ENCODE measurements at regions not wholly inside any gene's neighbourhood (a gene's known extent, or its start where the extent isn't known, plus 50 kb on each side); places are given as distances from the start of the nearest gene placed in this dataset.
"Not testable (repeated sequence)": the region's sequence is repeated elsewhere in the genome, so short reads cannot be mapped to it uniquely, and the experiment has no call there.

DNA sequence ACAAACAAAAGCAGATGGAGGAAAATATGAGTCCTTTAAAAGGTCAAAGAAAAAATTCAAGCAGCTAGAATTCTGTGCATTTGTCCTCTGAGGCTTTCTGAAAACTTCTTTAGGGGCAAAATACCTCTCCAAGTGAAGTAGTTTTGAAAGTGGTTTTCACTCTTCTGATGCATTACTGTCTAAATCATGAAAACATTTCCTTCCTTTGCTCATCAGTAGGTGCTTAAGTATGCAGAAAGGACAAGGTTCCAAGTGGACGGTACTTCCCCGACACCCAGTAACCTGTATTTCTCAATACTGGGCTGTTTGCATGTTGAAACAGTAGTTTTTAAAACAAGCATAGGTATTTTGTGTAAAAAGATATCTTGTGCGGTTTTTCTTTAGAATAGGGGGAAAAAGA, 189.1 kb upstream of the ERBB4 start:
- Histone ChIP-seq H3K9ac (ENCODE audit: insufficient read length) (no peak overlapping the region), H3K27ac (no peak overlapping the region), H3K4me3 (no peak overlapping the region), H3K36me3 (ENCODE audit: insufficient read depth, low read length) (no peaks in the 10 kb centered on the region), H3K9me3 (ENCODE audit: low read depth, low read length) (no peaks in the 10 kb centered on the region)
- TF ChIP-seq POLR2AphosphoS5 (IDR thresholded peaks at IDR 0.05; ENCODE audit: borderline replicate concordance, low read depth, low read length) (no peak), EZH2 (IDR thresholded peaks at IDR 0.05) (no peak), FOXP2 (optimal IDR thresholded peaks at IDR 0.05; ENCODE audit: control extremely low read depth, extremely low read length, insufficient read depth) (no peak)
- no peak for DNase-seq (ENCODE audit: low read depth, low spot score)

DNA sequence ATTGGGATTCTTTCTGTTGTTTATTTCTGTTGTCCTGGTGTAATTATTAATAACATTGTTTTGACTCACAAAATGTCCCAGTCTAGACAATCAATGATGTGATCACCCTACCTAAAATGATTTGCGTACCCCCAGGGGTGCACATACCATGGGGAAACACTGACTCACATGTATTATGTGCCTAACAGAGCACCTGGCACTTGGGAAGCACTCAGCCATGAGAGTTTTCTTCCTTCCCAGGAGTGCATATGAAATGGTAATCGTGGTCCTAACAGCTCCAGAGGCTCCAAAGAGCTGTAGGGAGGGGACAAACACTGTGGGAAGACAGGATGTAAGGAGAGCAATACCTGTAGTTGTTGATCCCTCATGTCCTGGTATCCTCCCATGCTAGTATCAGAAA, 187.8 kb upstream of the ERBB4 start:
- H3K4me3 ChIP-seq, result no peak overlapping the region
- no peaks in the 10 kb centered on the region for H3K36me3 ChIP-seq (ENCODE audit: insufficient read depth, low read length)
- TF ChIP-seq FOXP2 (optimal IDR thresholded peaks at IDR 0.05; ENCODE audit: control extremely low read depth, extremely low read length, insufficient read depth) (no peak), EZH2 (IDR thresholded peaks at IDR 0.05) (no peak), POLR2AphosphoS5 (IDR thresholded peaks at IDR 0.05; ENCODE audit: borderline replicate concordance, low read depth, low read length) (no peak)
- H3K9me3 ChIP-seq (ENCODE audit: low read depth, low read length), result no peaks in the 10 kb centered on the region
- DNase-seq (ENCODE audit: low read depth, low spot score), result no peak
- H3K27ac ChIP-seq, result no peak overlapping the region
- no peak overlapping the region for H3K9ac ChIP-seq (ENCODE audit: insufficient read length)

DNA sequence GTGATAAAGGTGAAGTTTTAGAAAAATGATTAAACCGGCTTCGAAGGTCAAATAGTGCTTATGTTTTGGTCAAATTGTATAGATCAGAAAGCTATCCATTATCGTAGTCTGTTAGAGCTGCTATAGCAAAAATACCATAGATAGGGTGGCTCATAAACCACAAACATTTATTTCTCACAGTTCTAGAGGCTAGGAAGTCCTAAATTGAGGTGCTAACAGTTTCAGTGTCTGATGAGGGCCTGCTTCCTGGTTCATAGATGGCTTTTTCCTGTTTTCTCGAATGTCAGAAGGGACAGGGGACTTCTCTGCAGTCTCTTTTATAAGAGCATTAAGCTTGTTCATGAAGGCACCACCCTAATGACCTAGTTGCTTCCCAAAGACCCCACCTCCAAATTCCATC, 186.6 kb upstream of the ERBB4 start:
- Histone ChIP-seq H3K4me3 (no peak overlapping the region), H3K27ac (no peak overlapping the region), H3K9me3 (ENCODE audit: low read depth, low read length) (no peaks in the 10 kb centered on the region), H3K9ac (ENCODE audit: insufficient read length) (no peak overlapping the region), H3K36me3 (ENCODE audit: insufficient read depth, low read length) (no peaks in the 10 kb centered on the region)
- DNase-seq (ENCODE audit: low read depth, low spot score), result no peak
- TF ChIP-seq EZH2 (IDR thresholded peaks at IDR 0.05) (no peak), FOXP2 (optimal IDR thresholded peaks at IDR 0.05; ENCODE audit: control extremely low read depth, extremely low read length, insufficient read depth) (no peak), POLR2AphosphoS5 (IDR thresholded peaks at IDR 0.05; ENCODE audit: borderline replicate concordance, low read depth, low read length) (no peak)

DNA sequence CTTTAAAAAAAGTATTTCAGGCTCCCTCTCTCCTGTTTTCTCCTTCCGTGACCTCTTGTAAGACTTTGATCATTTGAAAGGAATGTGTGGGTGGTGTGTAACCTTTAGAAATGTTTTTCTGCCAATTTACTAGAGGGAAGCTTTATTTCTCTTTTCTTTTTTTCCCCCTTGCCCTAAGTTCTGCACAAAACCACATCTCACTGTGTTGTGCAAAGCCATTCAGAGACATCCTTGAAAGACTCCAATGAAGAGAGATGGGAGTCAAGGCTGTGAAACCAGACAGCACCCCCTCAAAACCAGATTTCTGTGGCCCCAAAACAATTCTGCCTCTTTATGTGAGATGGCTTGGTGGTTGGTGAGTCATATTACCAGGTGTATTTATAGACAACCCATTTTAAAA, 184.6 kb upstream of the ERBB4 start:
- no peaks in the 10 kb centered on the region for H3K9me3 ChIP-seq (ENCODE audit: low read depth, low read length)
- H3K27ac ChIP-seq, result no peak overlapping the region
- no peak overlapping the region for H3K4me3 ChIP-seq
- H3K9ac ChIP-seq (ENCODE audit: insufficient read length), result no peak overlapping the region
- no peaks in the 10 kb centered on the region for H3K36me3 ChIP-seq (ENCODE audit: insufficient read depth, low read length)
- DNase-seq (ENCODE audit: low read depth, low spot score), result no peak
- TF ChIP-seq FOXP2 (optimal IDR thresholded peaks at IDR 0.05; ENCODE audit: control extremely low read depth, extremely low read length, insufficient read depth) (no peak), POLR2AphosphoS5 (IDR thresholded peaks at IDR 0.05; ENCODE audit: borderline replicate concordance, low read depth, low read length) (no peak), EZH2 (IDR thresholded peaks at IDR 0.05) (no peak)

DNA sequence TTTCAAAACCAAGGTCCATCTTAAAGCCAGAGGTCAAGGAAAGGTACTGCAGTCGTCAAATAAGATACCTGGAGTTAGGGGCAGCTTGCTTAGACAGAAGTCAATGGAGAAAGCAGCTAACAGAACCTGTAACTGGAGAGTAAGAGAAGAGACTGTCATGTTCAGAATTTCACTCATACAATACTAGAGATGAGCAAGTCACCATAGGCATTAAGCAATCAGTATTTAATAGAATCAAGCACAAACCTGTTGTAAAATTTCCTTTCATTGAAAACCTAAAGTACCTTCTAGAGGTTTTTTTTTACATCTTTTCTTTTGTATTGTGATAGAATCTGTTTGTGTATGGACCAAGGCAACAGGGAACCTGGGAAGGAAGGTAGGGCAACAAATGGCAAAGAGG, 183.4 kb upstream of the ERBB4 start:
- TF ChIP-seq EZH2 (IDR thresholded peaks at IDR 0.05) (no peak), FOXP2 (optimal IDR thresholded peaks at IDR 0.05; ENCODE audit: control extremely low read depth, extremely low read length, insufficient read depth) (no peak), POLR2AphosphoS5 (IDR thresholded peaks at IDR 0.05; ENCODE audit: borderline replicate concordance, low read depth, low read length) (no peak)
- Histone ChIP-seq H3K27ac (no peak overlapping the region), H3K36me3 (ENCODE audit: insufficient read depth, low read length) (no peaks in the 10 kb centered on the region), H3K9ac (ENCODE audit: insufficient read length) (no peak overlapping the region), H3K9me3 (ENCODE audit: low read depth, low read length) (no peaks in the 10 kb centered on the region), H3K4me3 (no peak overlapping the region)
- DNase-seq (ENCODE audit: low read depth, low spot score), result no peak

DNA sequence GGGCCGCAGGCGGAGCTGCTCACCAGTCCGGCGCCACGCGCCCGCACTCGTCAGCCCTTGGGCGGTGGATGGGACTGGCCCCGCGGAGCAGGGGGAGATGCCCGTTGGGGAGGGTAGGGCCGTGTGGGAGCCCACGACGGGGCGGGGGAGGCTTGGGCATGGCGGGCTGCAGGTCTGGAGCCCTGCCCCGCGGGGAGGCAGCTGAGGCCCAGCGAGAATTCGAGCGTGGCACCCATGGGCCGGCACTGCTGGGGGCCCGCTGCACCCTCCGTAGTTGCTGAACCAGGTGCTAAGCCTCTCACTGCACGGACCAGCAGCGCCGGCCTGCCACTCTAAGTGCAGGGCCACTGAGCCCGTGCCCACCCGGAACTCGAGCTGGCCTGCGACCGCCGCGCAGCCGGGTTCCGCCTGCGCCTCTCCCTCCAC, 182.4 kb upstream of the ERBB4 start:
- Histone ChIP-seq H3K27ac (no peak overlapping the region), H3K9me3 (ENCODE audit: low read depth, low read length) (no peaks in the 10 kb centered on the region), H3K9ac (ENCODE audit: insufficient read length) (no peak overlapping the region), H3K4me3 (no peak overlapping the region), H3K36me3 (ENCODE audit: insufficient read depth, low read length) (no peaks in the 10 kb centered on the region)
- no peak for DNase-seq (ENCODE audit: low read depth, low spot score)
- TF ChIP-seq FOXP2 (optimal IDR thresholded peaks at IDR 0.05; ENCODE audit: control extremely low read depth, extremely low read length, insufficient read depth), result no peak
- TF ChIP-seq EZH2 (IDR thresholded peaks at IDR 0.05), result no peak
- TF ChIP-seq POLR2AphosphoS5 (IDR thresholded peaks at IDR 0.05; ENCODE audit: borderline replicate concordance, low read depth, low read length), result no peak

DNA sequence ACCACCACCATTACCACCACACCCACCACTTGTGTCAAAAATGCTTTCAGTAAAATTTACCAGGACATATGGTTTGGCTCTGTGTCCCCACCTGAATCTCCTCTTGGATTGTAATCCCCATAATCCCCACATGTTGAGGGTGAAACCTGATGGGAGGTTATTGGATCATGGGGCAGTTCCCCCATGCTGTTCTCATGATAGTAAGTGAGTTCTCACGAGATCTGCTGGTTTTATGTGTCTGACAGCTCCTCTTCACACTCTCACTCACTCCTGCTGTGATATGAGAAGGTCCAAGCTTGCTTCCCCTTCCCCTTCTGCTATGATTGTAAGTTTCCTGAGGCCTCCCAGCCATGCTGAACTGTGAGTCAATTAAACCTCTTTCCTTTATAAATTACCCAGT, 176.8 kb upstream of the ERBB4 start:
- not testable (repeated sequence) for H3K27ac ChIP-seq; DNase-seq (ENCODE audit: low read depth, low spot score); H3K36me3 ChIP-seq (ENCODE audit: insufficient read depth, low read length); H3K9ac ChIP-seq (ENCODE audit: insufficient read length); H3K9me3 ChIP-seq (ENCODE audit: low read depth, low read length); H3K4me3 ChIP-seq

DNA sequence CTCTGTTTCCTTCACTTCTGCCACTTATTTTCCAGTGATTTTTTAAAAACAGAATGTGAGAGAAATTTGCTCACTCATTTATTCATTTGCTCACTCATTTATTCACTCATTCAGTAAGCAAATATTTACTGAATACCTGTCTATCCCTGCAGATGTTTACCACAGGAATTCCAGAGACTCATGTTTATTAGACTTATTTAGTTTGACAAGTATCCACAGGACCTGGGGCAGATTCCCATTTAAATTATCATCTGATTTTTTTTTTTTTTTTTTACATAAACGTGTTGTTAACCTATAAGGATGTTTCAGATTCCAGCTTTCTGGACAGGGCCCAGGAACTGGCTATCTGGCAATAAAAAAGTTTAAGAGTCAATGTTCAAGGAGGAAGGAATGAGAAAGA, 175.1 kb upstream of the ERBB4 start:
- no peak for TF ChIP-seq EZH2 (IDR thresholded peaks at IDR 0.05)
- DNase-seq (ENCODE audit: low read depth, low spot score), result no peak
- Histone ChIP-seq H3K36me3 (ENCODE audit: insufficient read depth, low read length) (no peaks in the 10 kb centered on the region), H3K4me3 (no peak overlapping the region), H3K27ac (no peak overlapping the region), H3K9ac (ENCODE audit: insufficient read length) (no peak overlapping the region), H3K9me3 (ENCODE audit: low read depth, low read length) (no peaks in the 10 kb centered on the region)

DNA sequence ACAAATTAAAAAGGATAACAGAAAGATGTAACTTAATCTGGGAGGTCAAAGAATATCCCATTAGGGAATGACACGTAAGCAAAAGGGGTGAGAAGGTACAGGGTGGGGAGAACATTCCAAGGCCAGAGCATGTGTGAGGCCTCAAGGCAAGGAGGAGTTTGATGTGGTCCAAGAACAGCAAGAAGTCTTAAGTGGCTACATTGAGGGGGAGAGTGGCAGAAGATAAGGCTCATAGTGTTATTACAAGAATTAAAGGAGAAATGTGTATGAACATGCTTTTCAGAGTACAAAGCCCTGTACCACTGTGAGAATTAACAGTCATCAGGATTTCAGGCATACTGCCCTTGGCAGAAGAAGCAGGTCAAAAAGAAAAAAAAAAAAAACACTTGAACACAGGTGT, 174.4 kb upstream of the ERBB4 start:
- no peak for DNase-seq (ENCODE audit: low read depth, low spot score)
- TF ChIP-seq FOXP2 (optimal IDR thresholded peaks at IDR 0.05; ENCODE audit: control extremely low read depth, extremely low read length, insufficient read depth), result no peak
- no peak for TF ChIP-seq EZH2 (IDR thresholded peaks at IDR 0.05)
- TF ChIP-seq POLR2AphosphoS5 (IDR thresholded peaks at IDR 0.05; ENCODE audit: borderline replicate concordance, low read depth, low read length), result no peak
- Histone ChIP-seq H3K9ac (ENCODE audit: insufficient read length) (no peak overlapping the region), H3K4me3 (no peak overlapping the region), H3K36me3 (ENCODE audit: insufficient read depth, low read length) (no peaks in the 10 kb centered on the region), H3K9me3 (ENCODE audit: low read depth, low read length) (no peaks in the 10 kb centered on the region), H3K27ac (no peak overlapping the region)

Measured in SK-N-MC (cell line).